ENCODE measurements at regions not wholly inside any gene's neighbourhood (a gene's known extent, or its start where the extent isn't known, plus 50 kb on each side); places are given as distances from the start of the nearest gene placed in this dataset.

GRCh38 chr10:107542016-107542415, 377.5 kb upstream of the SORCS1 start:
- TF ChIP-seq EZH2 (IDR thresholded peaks at IDR 0.05; ENCODE audit: borderline replicate concordance, insufficient read depth, low read depth, low read length, poor library complexity, severe bottlenecking) (no peak), CTCF (IDR thresholded peaks at IDR 0.05) (no peak)

All from B cell (primary cell).